Activated T-cell treated with anti-CD3 and anti-CD28 coated beads, Interleukin-2, amount 50 U/mL, for 24 hours (primary cell): ENCODE measurements at regions not wholly inside any gene's neighbourhood (a gene's known extent, or its start where the extent isn't known, plus 50 kb on each side); places are given as distances from the start of the nearest gene placed in this dataset.
"Not testable (repeated sequence)": the region's sequence is repeated elsewhere in the genome, so short reads cannot be mapped to it uniquely, and the experiment has no call there.

Experiments used
- DNase-seq: peaks from one replicate; pipeline ENCODE4 v3.0.0-alpha.2; 2020
- H3K27ac Mint-ChIP-seq: 2 replicates; pipeline ENCODE4 v1.8.0; 2020; ENCODE audit warnings: mild to moderate bottlenecking, mixed read lengths
- H3K27me3 Mint-ChIP-seq: 2 replicates; pipeline ENCODE4 v1.8.0; 2020; ENCODE audit warnings: mixed read lengths
- H3K36me3 Mint-ChIP-seq: 2 replicates; pipeline ENCODE4 v1.8.0; 2020; ENCODE audit warnings: low read depth, mixed read lengths
- H3K4me1 Mint-ChIP-seq: 2 replicates; pipeline ENCODE4 v1.8.0; 2020; ENCODE audit warnings: low read depth, mixed read lengths
- H3K4me3 Mint-ChIP-seq: 2 replicates; pipeline ENCODE4 v1.8.0; 2020; ENCODE audit warnings: mild to moderate bottlenecking, moderate library complexity, mixed read lengths
- H3K9me3 Mint-ChIP-seq: 2 replicates; pipeline ENCODE4 v1.8.0; 2020; ENCODE audit warnings: mixed read lengths

- no peaks in the 10 kb centered on the region for H3K27me3 Mint-ChIP-seq
- no peak for DNase-seq
- H3K27ac Mint-ChIP-seq: no peak overlapping the region
- H3K36me3 Mint-ChIP-seq: no peaks in the 10 kb centered on the region
- no peak overlapping the region for H3K4me3 Mint-ChIP-seq
- peaks cover 4% of the 10 kb centered on the region for H3K9me3 Mint-ChIP-seq
- peaks cover 32% of the 10 kb centered on the region for H3K4me1 Mint-ChIP-seq
Measured at GRCh38 chr1:83499998-83500397, 498.9 kb downstream of the TTLL7 start.

GRCh38 chr1:83497563-83497962 lies 501.4 kb downstream of the TTLL7 start:
- DNase-seq: no peak
- Mint-ChIP-seq H3K36me3 (no peaks in the 10 kb centered on the region), H3K9me3 (peaks cover 4% of the 10 kb centered on the region), H3K4me3 (no peak overlapping the region), H3K27ac (no peak overlapping the region), H3K27me3 (no peaks in the 10 kb centered on the region), H3K4me1 (peaks cover 34% of the 10 kb centered on the region)

GRCh38 chr1:83495560-83495959 lies 503.4 kb downstream of the TTLL7 start:
- H3K9me3 Mint-ChIP-seq: peaks cover 4% of the 10 kb centered on the region
- H3K27me3 Mint-ChIP-seq: no peaks in the 10 kb centered on the region
- no peak overlapping the region for H3K27ac Mint-ChIP-seq
- no peak for DNase-seq
- H3K4me1 Mint-ChIP-seq: peaks cover 27% of the 10 kb centered on the region
- no peaks in the 10 kb centered on the region for H3K36me3 Mint-ChIP-seq
- H3K4me3 Mint-ChIP-seq: no peak overlapping the region

DNA sequence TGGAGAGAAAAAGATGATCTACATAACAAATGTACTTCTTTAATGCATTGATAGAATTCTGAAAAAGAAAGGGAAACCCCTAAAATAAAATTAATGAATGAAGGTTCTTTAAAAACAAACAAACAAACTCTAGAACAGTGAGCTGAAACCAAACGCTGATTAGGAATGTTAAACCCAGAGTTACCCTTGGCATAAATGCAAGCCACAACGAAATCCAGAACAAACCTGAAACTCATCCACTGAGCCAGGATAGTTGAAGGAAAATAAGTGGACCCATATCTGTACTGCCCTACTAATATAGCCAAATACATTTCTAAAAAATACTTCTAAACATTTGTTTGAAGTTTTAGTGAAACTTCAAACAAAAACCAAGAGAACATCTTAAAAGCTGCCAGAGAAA lies 505.3 kb downstream of the TTLL7 start:
- peaks cover 22% of the 10 kb centered on the region for H3K4me1 Mint-ChIP-seq
- no peak overlapping the region for H3K4me3 Mint-ChIP-seq
- H3K27me3 Mint-ChIP-seq: no peaks in the 10 kb centered on the region
- H3K27ac Mint-ChIP-seq: no peak overlapping the region
- H3K36me3 Mint-ChIP-seq: no peaks in the 10 kb centered on the region
- peaks cover 4% of the 10 kb centered on the region for H3K9me3 Mint-ChIP-seq
- DNase-seq: no peak

DNA sequence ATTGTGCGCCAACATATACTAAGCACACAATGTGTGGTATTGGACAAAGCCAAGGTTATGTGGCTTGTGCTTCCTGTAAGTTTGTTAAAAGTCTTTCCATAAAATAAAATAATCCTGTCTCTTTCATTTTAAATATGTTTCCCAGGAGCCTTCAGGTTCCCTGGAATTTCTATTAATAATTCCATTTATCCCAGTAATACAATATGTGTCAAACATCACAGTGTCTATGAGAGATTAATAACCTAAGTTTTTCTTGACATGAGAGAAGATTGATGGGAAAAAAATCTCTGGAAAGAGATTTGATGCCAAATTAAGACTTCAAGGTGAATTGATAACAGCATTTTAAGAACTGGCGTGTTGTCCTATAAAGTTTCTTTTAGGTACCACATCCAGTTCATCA lies 507.0 kb downstream of the TTLL7 start:
- no peak overlapping the region for H3K27ac Mint-ChIP-seq
- peaks cover 36% of the 10 kb centered on the region for H3K4me1 Mint-ChIP-seq
- no peaks in the 10 kb centered on the region for H3K27me3 Mint-ChIP-seq
- H3K9me3 Mint-ChIP-seq: peaks cover 4% of the 10 kb centered on the region
- no peak overlapping the region for H3K4me3 Mint-ChIP-seq
- no peak for DNase-seq
- H3K36me3 Mint-ChIP-seq: no peaks in the 10 kb centered on the region

- no peak overlapping the region for H3K4me3 Mint-ChIP-seq
- peaks cover 39% of the 10 kb centered on the region for H3K4me1 Mint-ChIP-seq
- no peak for DNase-seq
- no peaks in the 10 kb centered on the region for H3K27me3 Mint-ChIP-seq
- H3K9me3 Mint-ChIP-seq: peaks cover under 1% of the 10 kb centered on the region
- H3K36me3 Mint-ChIP-seq: no peaks in the 10 kb centered on the region
- H3K27ac Mint-ChIP-seq: no peak overlapping the region
Measured at GRCh38 chr1:83490988-83491387, 507.9 kb downstream of the TTLL7 start.

GRCh38 chr1:83488105-83488504 lies 510.8 kb downstream of the TTLL7 start:
- H3K27me3 Mint-ChIP-seq, H3K9me3 Mint-ChIP-seq, H3K36me3 Mint-ChIP-seq, H3K4me3 Mint-ChIP-seq, DNase-seq: not testable (repeated sequence)
- peaks cover 36% of the 10 kb centered on the region for H3K4me1 Mint-ChIP-seq
- H3K27ac Mint-ChIP-seq: peak overlapping the region; percentile 86

- not testable (repeated sequence) for H3K4me3 Mint-ChIP-seq, H3K36me3 Mint-ChIP-seq, H3K9me3 Mint-ChIP-seq, DNase-seq, H3K27ac Mint-ChIP-seq, H3K27me3 Mint-ChIP-seq
- H3K4me1 Mint-ChIP-seq: peaks cover 36% of the 10 kb centered on the region
Measured at GRCh38 chr1:83487460-83487859, 511.5 kb downstream of the TTLL7 start.

DNA sequence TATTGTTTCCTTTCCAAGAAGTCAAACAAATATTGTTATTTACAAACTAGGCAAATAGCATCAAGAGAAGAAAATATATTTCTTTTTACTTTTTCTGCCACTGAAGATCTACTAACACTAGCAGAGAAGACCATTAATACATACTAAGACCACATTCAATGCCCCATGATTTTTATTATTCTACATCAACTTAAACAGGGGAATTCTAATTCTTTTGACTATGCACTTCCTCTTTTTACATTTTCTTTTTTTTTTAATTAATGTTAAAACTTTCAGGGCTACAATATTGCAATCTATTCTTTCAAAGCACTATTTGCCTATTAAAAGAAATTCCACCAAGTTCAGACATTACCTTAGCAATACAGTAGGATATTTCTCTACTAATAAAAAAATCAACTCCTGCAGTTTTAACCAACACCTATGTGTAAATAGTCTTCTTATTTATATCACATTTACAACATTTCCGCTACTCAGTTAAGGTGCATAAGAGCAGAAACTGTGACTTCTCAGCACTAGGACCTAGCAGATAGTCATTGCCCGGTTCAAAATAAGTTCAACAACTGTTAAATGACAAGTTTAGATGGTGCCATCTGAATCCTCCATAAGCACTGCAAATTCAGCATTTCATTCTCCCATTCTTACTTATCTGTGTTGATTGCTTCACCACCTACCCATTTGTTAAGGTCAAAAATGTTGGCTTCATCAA lies 513.5 kb downstream of the TTLL7 start:
- not testable (repeated sequence) for H3K27ac Mint-ChIP-seq, H3K36me3 Mint-ChIP-seq, H3K9me3 Mint-ChIP-seq, H3K27me3 Mint-ChIP-seq, DNase-seq, H3K4me3 Mint-ChIP-seq
- peaks cover 29% of the 10 kb centered on the region for H3K4me1 Mint-ChIP-seq

DNA sequence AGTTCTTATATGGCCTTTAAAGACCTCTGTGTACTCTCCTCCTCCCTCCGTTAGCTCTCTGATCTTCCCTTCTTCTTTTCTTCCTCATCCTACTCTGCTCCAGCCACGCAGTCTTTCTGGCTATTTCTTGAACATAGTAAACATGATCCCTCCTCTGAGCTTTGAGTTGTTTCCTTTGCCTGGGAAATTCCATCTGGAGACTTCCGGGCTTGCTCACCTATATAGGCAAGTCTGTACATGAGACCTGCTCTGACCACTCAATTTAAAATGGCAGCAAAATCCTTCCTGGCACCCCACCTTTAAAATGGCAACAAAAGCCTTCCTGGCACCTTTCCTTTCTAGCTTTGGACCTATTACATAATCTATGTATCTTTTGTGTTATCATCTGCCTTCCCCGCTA lies 517.6 kb downstream of the TTLL7 start:
- not testable (repeated sequence) for DNase-seq

GRCh38 chr1:83479591-83480239 lies 519.2 kb downstream of the TTLL7 start:
- H3K4me3 Mint-ChIP-seq, H3K9me3 Mint-ChIP-seq, H3K27ac Mint-ChIP-seq, H3K27me3 Mint-ChIP-seq, DNase-seq, H3K36me3 Mint-ChIP-seq: not testable (repeated sequence)
- H3K4me1 Mint-ChIP-seq: peaks cover 17% of the 10 kb centered on the region

More for the DNA sequence above, 517.6 kb downstream of the TTLL7 start:
- H3K4me3 Mint-ChIP-seq, H3K27ac Mint-ChIP-seq, H3K9me3 Mint-ChIP-seq, H3K36me3 Mint-ChIP-seq, H3K27me3 Mint-ChIP-seq: not testable (repeated sequence)
- H3K4me1 Mint-ChIP-seq: peaks cover 14% of the 10 kb centered on the region

DNA sequence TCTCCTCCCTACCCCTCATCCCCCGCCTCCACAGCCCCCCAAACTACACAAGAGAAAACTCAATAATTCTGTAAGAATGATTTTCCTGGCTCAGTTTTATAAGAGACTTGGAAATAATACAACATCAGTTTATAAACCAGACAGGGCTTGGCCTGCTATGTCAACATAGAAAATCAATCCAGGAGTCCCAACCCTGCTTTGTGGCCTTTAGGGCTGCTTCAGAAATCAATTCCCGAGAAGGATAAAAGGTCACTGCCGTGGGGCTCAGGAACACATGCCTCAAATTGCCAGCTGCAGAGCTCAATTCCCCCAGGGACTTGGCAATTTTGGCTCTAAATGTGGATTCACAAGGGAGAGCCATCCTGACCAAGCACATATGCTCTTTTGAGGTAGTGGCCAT lies 520.8 kb downstream of the TTLL7 start:
- not testable (repeated sequence) for H3K9me3 Mint-ChIP-seq, H3K27me3 Mint-ChIP-seq, H3K27ac Mint-ChIP-seq, H3K36me3 Mint-ChIP-seq, H3K4me3 Mint-ChIP-seq, DNase-seq
- H3K4me1 Mint-ChIP-seq: peaks cover 17% of the 10 kb centered on the region

- not testable (repeated sequence) for H3K27me3 Mint-ChIP-seq, H3K36me3 Mint-ChIP-seq, H3K4me3 Mint-ChIP-seq, DNase-seq, H3K9me3 Mint-ChIP-seq
- Mint-ChIP-seq H3K27ac (peak overlapping the region; percentile 15), H3K4me1 (peaks cover 17% of the 10 kb centered on the region)
Measured at GRCh38 chr1:83476518-83476917, 522.4 kb downstream of the TTLL7 start.

- H3K27ac Mint-ChIP-seq, H3K36me3 Mint-ChIP-seq, H3K4me3 Mint-ChIP-seq: not testable (repeated sequence)
Measured at GRCh38 chr1:83474946-83475345, 524.0 kb downstream of the TTLL7 start.

DNA sequence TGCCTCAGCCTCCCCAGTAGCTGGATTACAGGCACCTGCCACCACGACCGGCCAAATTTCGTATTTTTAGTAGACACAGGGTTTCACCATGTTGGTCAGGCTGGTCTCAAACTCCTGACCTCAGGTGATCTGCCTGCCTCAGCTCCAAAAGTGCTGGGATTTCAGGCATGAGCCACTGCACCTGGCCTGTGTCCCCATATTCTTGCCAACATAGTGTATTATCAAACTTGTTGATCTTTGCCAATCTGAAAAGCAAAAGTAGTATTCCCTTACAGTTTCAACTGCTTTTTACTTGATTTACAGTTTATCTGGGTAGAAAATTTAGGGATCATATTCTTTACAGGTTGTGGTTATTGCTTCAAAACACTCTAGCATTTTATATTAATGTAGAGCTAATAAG lies 524.9 kb downstream of the TTLL7 start:
- H3K4me1 Mint-ChIP-seq, DNase-seq, H3K9me3 Mint-ChIP-seq, H3K27ac Mint-ChIP-seq, H3K4me3 Mint-ChIP-seq, H3K27me3 Mint-ChIP-seq, H3K36me3 Mint-ChIP-seq: not testable (repeated sequence)

More at GRCh38 chr1:83474946-83475345, 524.0 kb downstream of the TTLL7 start:
- not testable (repeated sequence) for DNase-seq, H3K9me3 Mint-ChIP-seq, H3K27me3 Mint-ChIP-seq
- H3K4me1 Mint-ChIP-seq: peaks cover 12% of the 10 kb centered on the region
